GM18909 (cell line): ENCODE measurements at regions not wholly inside any gene's neighbourhood (a gene's known extent, or its start where the extent isn't known, plus 50 kb on each side); places are given as distances from the start of the nearest gene placed in this dataset.
"Not testable (repeated sequence)": the region's sequence is repeated elsewhere in the genome, so short reads cannot be mapped to it uniquely, and the experiment has no call there.

Source experiments
- ATAC-seq: cut with Tn5 transposase; IDR thresholded peaks from one replicate; pipeline ENCODE4 v1.9.1; 2021; ENCODE audit warnings: mild to moderate bottlenecking; ENCODE audit not compliant: unreplicated experiment, poor library complexity

- no peak for ATAC-seq
Observed at GRCh38 chr13:47718556-47718955, 282.5 kb downstream of the SUCLA2 start.

- no peak for ATAC-seq
Observed at GRCh38 chr13:47708386-47708785, 292.7 kb downstream of the SUCLA2 start.

- no peak for ATAC-seq
Observed at GRCh38 chr13:47707414-47707813, 293.7 kb downstream of the SUCLA2 start.

GRCh38 chr13:47705185-47705584 is 295.9 kb downstream of the SUCLA2 start:
- ATAC-seq = no peak

GRCh38 chr13:47696674-47697073 is 304.4 kb downstream of the SUCLA2 start:
- no peak for ATAC-seq

GRCh38 chr13:47687577-47687976 is 313.5 kb downstream of the SUCLA2 start:
- no peak for ATAC-seq

- not testable (repeated sequence) for ATAC-seq
Observed at GRCh38 chr13:47685156-47685555, 315.9 kb downstream of the SUCLA2 start.

- ATAC-seq = no peak
Observed at GRCh38 chr13:47680748-47681147, 320.3 kb downstream of the SUCLA2 start.

GRCh38 chr13:47679401-47679800 is 321.7 kb downstream of the SUCLA2 start:
- ATAC-seq = no peak

GRCh38 chr13:47678201-47678968 is 322.7 kb downstream of the SUCLA2 start:
- ATAC-seq = no peak

GRCh38 chr13:47675871-47676270 is 325.2 kb downstream of the SUCLA2 start:
- no peak for ATAC-seq

- ATAC-seq = no peak
Observed at GRCh38 chr13:47673009-47673850, 327.8 kb downstream of the SUCLA2 start.

- ATAC-seq = no peak
Observed at GRCh38 chr13:47672245-47673008, 328.6 kb downstream of the SUCLA2 start.

GRCh38 chr13:47671776-47672175 is 329.3 kb downstream of the SUCLA2 start:
- no peak for ATAC-seq

- no peak for ATAC-seq
Observed at GRCh38 chr13:47665043-47665442, 336.0 kb downstream of the SUCLA2 start.

- ATAC-seq = no peak
Observed at GRCh38 chr13:47661076-47661475, 340.0 kb downstream of the SUCLA2 start.

GRCh38 chr13:47656651-47657050 is 344.4 kb downstream of the SUCLA2 start:
- ATAC-seq = no peak

- no peak for ATAC-seq
Observed at GRCh38 chr13:47650209-47650608, 350.9 kb downstream of the SUCLA2 start.

GRCh38 chr13:47647001-47647400 is 354.1 kb downstream of the SUCLA2 start:
- no peak for ATAC-seq

GRCh38 chr13:47646298-47646697 is 354.8 kb downstream of the SUCLA2 start:
- ATAC-seq = no peak
